Posterior cingulate gyrus (tissue), 11 donors: ENCODE measurements at regions not wholly inside any gene's neighbourhood (a gene's known extent, or its start where the extent isn't known, plus 50 kb on each side); places are given as distances from the start of the nearest gene placed in this dataset.
"Not testable (repeated sequence)": the region's sequence is repeated elsewhere in the genome, so short reads cannot be mapped to it uniquely, and the experiment has no call there.

ENCODE experiments used
- DNase-seq, 10 donors: peaks; one replicate each; pipeline versions ENCODE4 v3.0.0 to v3.0.0-alpha.2; 2020 to 2021; ENCODE audit warnings: mixed read lengths in 3 of 10
- intact Hi-C: fragments of 100-400 bp; cut with DNase I; formaldehyde crosslinking; loops from one replicate; pipeline ENCODE4 v1.15.1; 2023

GRCh38 chr6:145260484-145261175 is 474.7 kb downstream of the EPM2A start:
- intact Hi-C loops = no loop called here
- no peak for DNase-seq

GRCh38 chr6:145261758-145262157 is 473.6 kb downstream of the EPM2A start:
- intact Hi-C loops = no loop called here
- DNase-seq = no peak

- no peak for DNase-seq
- intact Hi-C loops = no loop called here
Measured at GRCh38 chr6:145262771-145263170, 472.5 kb downstream of the EPM2A start.

- intact Hi-C loops = no loop called here
- DNase-seq = no peak
Measured at GRCh38 chr6:145263778-145264211, 471.5 kb downstream of the EPM2A start.

- intact Hi-C loops = no loop called here
- DNase-seq = no peak
Measured at GRCh38 chr6:145266432-145267075, 468.8 kb downstream of the EPM2A start.

- no peak for DNase-seq
- intact Hi-C loops = no loop called here
Measured at GRCh38 chr6:145267076-145267867, 468.0 kb downstream of the EPM2A start.

GRCh38 chr6:145270464-145270863 is 464.9 kb downstream of the EPM2A start:
- intact Hi-C loops = no loop called here
- DNase-seq = no peak

- intact Hi-C loops = no loop called here
- no peak for DNase-seq
Measured at GRCh38 chr6:145271040-145271439, 464.3 kb downstream of the EPM2A start.

GRCh38 chr6:145271577-145271976 is 463.7 kb downstream of the EPM2A start:
- intact Hi-C loops = no loop called here
- DNase-seq = no peak

GRCh38 chr6:145272246-145272645 is 463.1 kb downstream of the EPM2A start:
- no peak for DNase-seq
- intact Hi-C loops = no loop called here

- intact Hi-C loops = no loop called here
- no peak for DNase-seq
Measured at GRCh38 chr6:145273136-145273535, 462.2 kb downstream of the EPM2A start.

GRCh38 chr6:145274083-145274482 is 461.2 kb downstream of the EPM2A start:
- intact Hi-C loops = no loop called here
- DNase-seq = no peak

GRCh38 chr6:145275019-145275418 is 460.3 kb downstream of the EPM2A start:
- intact Hi-C loops = no loop called here
- no peak for DNase-seq

- intact Hi-C loops = no loop called here
- DNase-seq = no peak
Measured at GRCh38 chr6:145275787-145276186, 459.5 kb downstream of the EPM2A start.

GRCh38 chr6:145276756-145277155 is 458.6 kb downstream of the EPM2A start:
- intact Hi-C loops = no loop called here
- no peak for DNase-seq

- no peak for DNase-seq
- intact Hi-C loops = no loop called here
Measured at GRCh38 chr6:145277358-145278086, 457.8 kb downstream of the EPM2A start.

GRCh38 chr6:145278163-145278807 is 457.0 kb downstream of the EPM2A start:
- no peak for DNase-seq
- intact Hi-C loops = no loop called here

- intact Hi-C loops = no loop called here
Measured at GRCh38 chr6:145279551-145279950, 455.8 kb downstream of the EPM2A start.

GRCh38 chr6:145279993-145280392 is 455.3 kb downstream of the EPM2A start:
- intact Hi-C loops = no loop called here
- no peak for DNase-seq

More at GRCh38 chr6:145279551-145279950, 455.8 kb downstream of the EPM2A start:
- no peak for DNase-seq

- intact Hi-C loops = not testable (repeated sequence)
- DNase-seq = peak in 1 of 10 donors; percentile 57
Measured at GRCh38 chr6:145283209-145283608, 452.1 kb downstream of the EPM2A start.
